ENCODE measurements at regions not wholly inside any gene's neighbourhood (a gene's known extent, or its start where the extent isn't known, plus 50 kb on each side); places are given as distances from the start of the nearest gene placed in this dataset.

DNA sequence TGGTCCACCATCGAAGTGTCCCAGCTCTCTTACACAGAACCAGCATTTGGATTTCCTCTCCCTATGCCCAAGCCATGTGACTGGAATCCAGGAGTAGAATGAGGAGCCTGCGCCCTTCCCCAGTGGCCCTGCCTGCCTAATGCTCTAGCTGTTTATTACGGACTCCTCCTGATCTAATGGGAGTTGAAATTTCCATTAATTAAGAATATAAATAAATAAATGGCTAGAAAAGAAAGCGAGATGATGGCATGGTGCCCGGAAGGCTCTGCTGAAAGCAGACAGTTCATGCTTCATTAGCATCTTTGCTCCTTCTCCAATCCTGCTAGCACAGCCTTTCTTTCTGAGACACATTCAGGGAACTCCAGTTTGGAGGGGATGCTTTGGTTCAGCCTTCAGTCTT is 216.2 kb downstream of the SEC16B start:
- no peak overlapping the region for H3K27ac ChIP-seq
- TF ChIP-seq, protein P1, sequence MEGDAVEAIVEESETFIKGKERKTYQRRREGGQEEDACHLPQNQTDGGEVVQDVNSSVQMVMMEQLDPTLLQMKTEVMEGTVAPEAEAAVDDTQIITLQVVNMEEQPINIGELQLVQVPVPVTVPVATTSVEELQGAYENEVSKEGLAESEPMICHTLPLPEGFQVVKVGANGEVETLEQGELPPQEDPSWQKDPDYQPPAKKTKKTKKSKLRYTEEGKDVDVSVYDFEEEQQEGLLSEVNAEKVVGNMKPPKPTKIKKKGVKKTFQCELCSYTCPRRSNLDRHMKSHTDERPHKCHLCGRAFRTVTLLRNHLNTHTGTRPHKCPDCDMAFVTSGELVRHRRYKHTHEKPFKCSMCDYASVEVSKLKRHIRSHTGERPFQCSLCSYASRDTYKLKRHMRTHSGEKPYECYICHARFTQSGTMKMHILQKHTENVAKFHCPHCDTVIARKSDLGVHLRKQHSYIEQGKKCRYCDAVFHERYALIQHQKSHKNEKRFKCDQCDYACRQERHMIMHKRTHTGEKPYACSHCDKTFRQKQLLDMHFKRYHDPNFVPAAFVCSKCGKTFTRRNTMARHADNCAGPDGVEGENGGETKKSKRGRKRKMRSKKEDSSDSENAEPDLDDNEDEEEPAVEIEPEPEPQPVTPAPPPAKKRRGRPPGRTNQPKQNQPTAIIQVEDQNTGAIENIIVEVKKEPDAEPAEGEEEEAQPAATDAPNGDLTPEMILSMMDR (conservative IDR thresholded peaks at IDR 0.05) = no peak

DNA sequence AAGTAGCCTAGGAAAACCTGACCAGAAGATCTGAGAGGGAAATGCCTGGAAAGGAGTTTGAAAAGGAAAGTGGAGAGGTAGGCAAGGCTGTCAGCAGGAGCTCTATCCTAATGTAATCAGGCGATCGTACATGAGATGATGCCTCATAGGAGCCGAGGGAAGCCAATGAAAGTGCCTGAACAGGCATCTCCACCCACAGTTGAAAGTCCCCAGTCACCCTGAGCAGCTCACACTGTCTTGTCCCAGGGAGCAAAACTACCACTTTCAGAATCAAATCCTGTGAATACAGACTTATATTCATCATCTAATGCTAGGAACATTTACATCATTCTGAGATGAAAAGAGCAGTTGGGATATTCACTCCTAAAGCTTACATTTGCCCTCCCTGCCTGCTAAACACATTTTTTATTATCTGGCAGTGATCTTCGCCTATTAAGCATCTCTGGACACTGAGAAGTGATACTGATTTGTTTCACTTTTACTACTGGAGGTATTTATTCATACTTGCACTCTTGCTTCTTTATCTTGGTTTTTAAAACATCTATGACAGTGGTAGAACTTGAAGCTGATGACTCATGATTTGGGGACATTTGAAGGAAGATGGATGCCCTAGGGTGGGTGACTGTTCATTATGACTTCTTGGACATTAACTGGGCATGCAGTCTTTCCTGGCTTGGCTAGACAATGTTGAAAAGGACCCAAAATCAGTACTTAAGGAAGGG is 221.6 kb downstream of the SEC16B start:
- no peak overlapping the region for H3K27ac ChIP-seq
- TF ChIP-seq, protein P1 (conservative IDR thresholded peaks at IDR 0.05) = no peak

DNA sequence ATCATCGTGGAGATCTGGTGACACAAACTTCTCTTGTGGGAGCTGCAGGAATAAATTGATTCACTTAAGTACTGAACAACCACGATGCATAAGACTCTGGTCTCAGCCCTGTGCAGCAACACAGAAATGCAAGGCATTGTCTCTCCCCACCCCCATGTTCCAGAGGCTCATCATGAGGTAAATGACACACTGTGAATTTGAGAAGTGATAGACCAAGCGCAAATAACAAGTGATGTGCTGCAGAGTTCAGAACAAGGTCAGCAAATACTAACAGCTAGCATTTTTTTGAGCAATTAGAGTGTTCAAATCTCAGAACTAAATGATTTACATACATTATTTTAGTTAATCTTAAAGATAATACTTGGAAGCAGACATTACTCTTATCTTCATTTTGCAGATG is 223.7 kb downstream of the SEC16B start:
- H3K27ac ChIP-seq = no peak overlapping the region
- TF ChIP-seq, protein P1 (conservative IDR thresholded peaks at IDR 0.05) = no peak

DNA sequence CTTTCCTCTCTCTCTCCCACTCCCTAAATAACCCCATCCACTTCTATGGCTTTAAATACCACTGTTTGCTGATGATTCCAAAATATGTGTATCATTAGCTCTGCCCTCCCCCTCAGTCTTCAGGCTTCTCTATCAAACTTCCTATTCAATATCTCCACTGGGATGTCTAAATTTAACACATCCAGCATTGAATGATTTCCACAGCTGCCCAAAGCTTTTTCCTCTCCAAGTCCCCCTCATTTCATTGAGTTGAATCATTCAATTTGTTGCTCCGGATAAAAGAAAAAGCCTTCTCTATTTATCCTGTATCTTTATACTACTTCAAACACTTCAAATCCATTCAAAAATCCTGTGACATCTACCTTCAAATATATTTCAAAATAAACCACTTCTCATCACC is 225.0 kb downstream of the SEC16B start:
- no peak overlapping the region for H3K27ac ChIP-seq
- TF ChIP-seq, protein P1 (conservative IDR thresholded peaks at IDR 0.05) = no peak

DNA sequence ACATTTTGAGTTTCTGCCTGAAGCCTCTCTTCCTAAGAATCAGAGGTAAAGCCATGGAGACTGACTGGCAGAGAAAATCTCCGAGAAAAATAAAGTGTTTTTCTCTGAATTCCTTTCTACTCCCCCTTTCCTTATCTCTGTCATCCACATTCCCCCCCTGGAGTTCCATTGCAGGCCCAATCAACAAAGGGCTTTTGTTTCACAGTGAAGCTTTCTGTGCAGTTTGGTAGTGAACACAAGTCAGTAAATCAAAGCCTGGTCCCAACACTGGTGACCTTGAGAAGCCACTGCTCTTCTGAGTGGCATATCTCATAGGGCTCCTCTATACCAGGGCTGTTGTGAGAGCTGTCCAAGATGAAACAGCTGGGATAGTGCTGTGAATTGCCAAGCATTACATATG is 228.4 kb downstream of the SEC16B start:
- TF ChIP-seq, protein P1 (conservative IDR thresholded peaks at IDR 0.05) = no peak
- no peak overlapping the region for H3K27ac ChIP-seq

DNA sequence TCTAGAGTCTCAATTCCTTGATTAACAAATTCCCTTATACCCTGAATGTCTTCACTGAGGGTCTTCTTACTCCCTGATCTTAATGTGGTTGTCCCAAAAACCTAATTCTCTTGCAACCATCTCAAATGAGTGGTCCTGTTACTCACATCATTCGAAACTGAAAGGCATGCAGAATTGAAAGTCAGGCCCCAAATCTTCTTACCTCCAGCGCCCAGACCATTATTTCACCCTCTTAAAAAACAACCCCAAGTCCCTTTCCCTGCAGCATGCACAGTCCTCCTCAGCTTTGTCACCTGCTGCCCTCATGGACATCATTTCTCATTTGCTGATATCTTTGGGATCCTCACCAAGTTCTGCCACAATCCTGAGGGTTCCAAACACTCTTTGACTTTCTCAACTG is 230.1 kb downstream of the SEC16B start:
- H3K27ac ChIP-seq = no peak overlapping the region
- TF ChIP-seq, protein P1 (conservative IDR thresholded peaks at IDR 0.05) = no peak

DNA sequence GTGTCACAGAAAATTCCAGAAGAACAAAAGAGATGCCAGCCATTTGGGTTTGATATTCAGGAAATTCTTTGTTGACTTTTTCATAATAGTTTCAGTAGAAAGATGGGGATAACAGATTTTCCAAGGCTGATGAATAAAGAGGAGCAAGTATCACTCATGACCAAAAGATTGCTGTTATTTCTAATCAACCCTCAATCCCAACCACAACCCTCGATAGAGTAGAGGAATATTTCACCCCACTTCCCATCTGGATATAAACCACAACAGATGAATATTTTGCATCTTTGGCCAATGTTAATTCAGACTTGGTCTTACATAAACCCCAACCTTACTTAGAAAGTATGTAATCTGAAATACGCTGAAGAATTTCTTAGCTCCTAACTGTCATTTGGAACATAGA is 232.4 kb downstream of the SEC16B start:
- H3K27ac ChIP-seq = no peak overlapping the region

More for the DNA sequence above, 232.4 kb downstream of the SEC16B start:
- TF ChIP-seq, protein P1 (conservative IDR thresholded peaks at IDR 0.05) = no peak
